ENCODE measurements at regions not wholly inside any gene's neighbourhood (a gene's known extent, or its start where the extent isn't known, plus 50 kb on each side); places are given as distances from the start of the nearest gene placed in this dataset.

DNA sequence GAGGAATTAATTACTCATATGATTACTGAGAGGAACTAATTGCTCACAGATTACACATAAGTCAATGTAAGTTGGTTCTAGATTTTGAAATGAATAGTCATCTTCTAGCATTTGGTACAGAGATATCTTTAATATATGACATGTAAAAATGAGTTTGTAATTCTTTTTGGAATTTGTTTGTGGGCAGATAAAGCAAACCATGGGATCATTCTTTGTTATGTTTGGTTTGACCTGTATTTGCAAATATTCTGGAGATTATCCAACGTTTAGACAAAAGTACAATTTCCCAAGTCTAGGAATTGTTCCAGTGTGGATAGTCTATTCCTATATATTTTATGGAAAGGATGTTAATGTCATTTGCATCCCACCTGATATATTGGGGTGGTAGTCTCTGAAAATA, 309.6 kb upstream of the EDNRB start:
- TF ChIP-seq, protein P1, sequence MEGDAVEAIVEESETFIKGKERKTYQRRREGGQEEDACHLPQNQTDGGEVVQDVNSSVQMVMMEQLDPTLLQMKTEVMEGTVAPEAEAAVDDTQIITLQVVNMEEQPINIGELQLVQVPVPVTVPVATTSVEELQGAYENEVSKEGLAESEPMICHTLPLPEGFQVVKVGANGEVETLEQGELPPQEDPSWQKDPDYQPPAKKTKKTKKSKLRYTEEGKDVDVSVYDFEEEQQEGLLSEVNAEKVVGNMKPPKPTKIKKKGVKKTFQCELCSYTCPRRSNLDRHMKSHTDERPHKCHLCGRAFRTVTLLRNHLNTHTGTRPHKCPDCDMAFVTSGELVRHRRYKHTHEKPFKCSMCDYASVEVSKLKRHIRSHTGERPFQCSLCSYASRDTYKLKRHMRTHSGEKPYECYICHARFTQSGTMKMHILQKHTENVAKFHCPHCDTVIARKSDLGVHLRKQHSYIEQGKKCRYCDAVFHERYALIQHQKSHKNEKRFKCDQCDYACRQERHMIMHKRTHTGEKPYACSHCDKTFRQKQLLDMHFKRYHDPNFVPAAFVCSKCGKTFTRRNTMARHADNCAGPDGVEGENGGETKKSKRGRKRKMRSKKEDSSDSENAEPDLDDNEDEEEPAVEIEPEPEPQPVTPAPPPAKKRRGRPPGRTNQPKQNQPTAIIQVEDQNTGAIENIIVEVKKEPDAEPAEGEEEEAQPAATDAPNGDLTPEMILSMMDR (IDR thresholded peaks at IDR 0.05), result no peak
- TF ChIP-seq EP300 (IDR thresholded peaks at IDR 0.05), result no peak
- TF ChIP-seq POLR2AphosphoS5 (IDR thresholded peaks at IDR 0.05), result no peak
- no peak for TF ChIP-seq POLR2A (IDR thresholded peaks at IDR 0.05)
